HG03378 (cell line): ENCODE measurements at regions not wholly inside any gene's neighbourhood (a gene's known extent, or its start where the extent isn't known, plus 50 kb on each side); places are given as distances from the start of the nearest gene placed in this dataset.
"Not testable (repeated sequence)": the region's sequence is repeated elsewhere in the genome, so short reads cannot be mapped to it uniquely, and the experiment has no call there.

Experiments
- ATAC-seq: cut with Tn5 transposase; IDR thresholded peaks from one replicate; pipeline ENCODE4 v1.9.1; 2021; ENCODE audit warnings: mild to moderate bottlenecking, moderate library complexity; ENCODE audit not compliant: unreplicated experiment

GRCh38 chr11:82076126-82076525 lies 657.5 kb downstream of the FAM181B start:
- ATAC-seq = no peak

DNA sequence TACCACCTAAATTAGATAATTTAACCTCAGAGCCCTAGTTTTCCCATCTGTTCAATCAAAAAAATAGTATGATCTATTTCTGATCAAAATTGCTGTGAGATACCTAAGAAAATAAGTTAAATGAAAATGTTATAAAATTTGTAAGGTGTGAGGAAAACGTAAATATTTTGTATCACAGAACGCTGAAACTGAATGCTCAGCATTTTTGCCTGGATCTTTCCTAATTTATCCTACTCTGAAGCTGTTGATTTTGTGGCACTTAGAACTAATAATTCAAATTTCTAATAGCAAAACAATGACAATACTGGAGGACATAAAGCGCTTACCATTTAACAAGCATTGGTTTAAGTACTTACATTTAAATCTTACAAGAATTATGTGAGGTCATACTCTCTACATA lies 674.2 kb downstream of the FAM181B start:
- no peak for ATAC-seq

- no peak for ATAC-seq
Observed at GRCh38 chr11:82056450-82056849, 677.2 kb downstream of the FAM181B start.

DNA sequence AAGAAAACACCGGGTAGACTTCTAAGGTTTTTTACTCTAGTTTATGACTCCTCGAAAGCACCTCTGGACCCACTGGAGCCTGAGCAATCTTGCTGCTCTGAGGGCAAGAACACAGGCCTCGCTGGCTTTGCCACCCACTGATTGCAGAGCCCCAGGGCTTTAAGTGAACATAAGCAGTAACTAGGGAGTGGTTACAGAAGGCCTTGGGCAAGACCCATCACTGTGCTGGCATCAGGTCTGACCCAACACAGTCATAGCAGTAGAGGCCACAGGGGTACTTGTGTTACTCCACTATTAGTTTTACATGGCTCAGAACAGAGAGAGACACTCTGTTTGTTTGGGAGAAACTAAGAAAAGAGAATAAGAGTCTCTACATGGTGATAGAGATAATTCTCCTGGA lies 684.5 kb downstream of the FAM181B start:
- no peak for ATAC-seq

DNA sequence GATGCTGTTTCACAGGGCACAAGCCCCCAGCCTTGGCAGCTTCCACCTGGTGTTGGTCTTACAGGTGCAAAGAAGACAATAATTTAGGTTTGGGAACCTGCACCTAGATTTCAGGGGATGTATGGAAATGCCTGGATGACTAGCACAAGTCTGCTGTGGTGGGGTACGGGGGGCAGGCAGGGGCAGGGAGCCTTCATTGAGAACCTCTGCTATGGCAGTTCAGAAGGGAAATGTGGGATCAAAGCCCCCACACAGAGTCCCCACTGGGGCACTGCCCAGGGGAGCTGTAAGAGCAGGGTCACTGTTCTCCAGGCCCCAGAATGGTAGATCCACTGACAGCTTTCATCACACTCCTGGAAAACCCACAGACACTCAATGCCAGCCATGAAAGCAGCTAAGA lies 686.5 kb downstream of the FAM181B start:
- ATAC-seq = no peak

DNA sequence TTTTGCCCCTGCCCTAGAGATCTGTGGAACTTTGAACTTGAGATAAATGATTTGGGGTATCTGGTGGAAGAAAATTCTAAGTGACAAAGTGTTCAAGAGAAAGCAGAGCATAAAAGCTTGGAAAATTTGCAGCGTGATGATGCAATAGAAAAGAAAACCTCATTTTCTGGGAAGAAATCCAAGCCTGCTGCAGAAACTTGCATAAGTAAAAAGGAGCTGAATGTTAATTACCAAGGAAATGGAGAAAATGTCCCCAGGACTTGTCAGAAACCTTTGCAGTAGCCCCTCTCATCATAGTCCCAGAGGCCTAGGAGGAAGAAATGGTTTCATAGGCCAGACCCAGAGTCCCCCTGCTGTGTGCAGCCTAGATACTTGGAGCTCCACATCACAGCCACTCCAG lies 686.9 kb downstream of the FAM181B start:
- ATAC-seq = no peak

DNA sequence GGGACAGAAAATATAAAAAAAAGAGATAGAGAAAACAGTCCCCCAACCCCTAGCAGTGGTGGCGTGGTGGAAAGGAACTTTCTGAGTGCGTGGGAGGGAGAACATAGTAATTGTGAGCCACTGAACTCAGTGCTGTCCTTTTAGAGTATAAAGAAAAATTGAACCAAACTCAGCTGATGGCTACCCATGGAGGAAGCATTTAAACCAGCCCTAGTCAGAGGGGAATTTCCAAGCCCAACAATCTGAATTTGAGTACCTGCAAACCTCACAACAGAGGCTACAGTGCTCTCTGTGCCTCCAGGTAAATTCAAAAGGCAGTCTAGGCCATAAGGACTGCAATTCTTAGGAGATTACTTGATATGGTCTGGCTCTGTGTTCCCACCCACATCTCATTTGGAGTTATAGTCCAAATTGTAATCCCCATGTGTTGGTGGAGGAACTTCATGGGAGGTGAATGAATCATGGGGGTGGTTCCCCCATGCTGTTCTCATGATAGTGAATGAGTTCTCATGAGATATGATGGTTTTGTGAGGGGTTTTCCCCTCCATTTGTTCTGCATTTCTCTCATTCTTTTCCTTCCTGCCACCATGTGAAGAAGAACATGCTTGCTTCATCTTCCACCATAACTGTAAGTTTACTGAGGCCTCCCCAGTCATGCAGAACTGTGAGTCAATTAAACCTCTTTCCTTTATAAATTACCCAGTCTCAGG lies 687.8 kb downstream of the FAM181B start:
- no peak for ATAC-seq

DNA sequence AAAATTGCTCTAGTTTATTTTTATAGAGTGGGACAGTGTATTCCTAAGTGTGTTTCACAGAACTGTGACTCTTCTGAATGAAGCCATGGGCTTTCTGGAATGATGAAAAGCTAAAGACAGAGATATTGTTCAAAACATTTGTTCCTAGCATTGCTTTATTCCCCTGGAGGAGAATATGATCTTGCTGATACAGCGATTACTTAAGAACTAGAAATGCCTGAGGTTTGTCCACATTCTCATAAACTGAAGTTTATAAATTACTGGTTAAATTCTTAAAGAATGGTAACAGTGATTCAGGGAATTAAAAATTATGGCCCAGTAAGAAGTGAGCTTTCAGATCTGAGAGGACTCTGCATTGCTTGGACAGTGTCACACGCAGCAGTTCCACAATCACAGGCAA lies 690.3 kb downstream of the FAM181B start:
- ATAC-seq = no peak

DNA sequence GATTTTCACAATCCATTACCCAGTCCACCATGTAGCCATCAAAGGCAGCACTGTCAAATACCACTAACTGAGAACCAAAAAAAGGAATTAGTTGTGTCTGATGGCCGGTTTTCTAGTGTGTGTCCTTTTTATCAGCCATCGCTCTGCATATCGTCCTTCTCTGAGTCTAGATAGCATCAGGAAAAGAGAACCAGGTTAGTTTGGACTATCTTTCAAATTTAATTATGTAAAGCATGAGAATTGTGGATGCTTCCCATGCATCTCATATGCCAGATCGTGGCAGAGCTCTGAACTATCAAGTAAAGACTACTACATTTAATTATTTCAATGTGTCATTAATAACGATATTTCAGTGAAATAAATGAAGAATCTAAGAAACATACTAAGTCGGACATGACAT lies 691.9 kb downstream of the FAM181B start:
- ATAC-seq = no peak

DNA sequence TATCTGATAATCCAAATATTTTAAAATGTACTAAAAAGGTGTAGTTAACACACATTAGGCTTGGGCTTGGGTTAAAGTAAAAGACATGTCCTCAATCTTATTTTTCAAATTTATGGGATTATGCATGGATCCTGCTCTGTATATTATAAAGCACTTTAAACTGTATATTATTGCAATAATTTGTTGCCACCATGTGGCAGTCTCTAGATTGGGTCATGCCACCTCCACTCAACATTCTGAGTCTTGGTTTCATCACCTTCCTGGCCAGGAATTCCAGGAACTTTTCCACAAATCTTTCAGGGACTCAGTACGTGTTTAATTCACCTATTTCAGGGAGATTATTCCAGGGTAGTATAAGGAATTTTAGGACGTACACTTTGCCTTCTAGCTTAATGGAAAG lies 695.5 kb downstream of the FAM181B start:
- ATAC-seq = no peak

GRCh38 chr11:82034527-82034926 lies 699.1 kb downstream of the FAM181B start:
- ATAC-seq = no peak

- not testable (repeated sequence) for ATAC-seq
Observed at GRCh38 chr11:82027335-82027734, 706.3 kb downstream of the FAM181B start.

DNA sequence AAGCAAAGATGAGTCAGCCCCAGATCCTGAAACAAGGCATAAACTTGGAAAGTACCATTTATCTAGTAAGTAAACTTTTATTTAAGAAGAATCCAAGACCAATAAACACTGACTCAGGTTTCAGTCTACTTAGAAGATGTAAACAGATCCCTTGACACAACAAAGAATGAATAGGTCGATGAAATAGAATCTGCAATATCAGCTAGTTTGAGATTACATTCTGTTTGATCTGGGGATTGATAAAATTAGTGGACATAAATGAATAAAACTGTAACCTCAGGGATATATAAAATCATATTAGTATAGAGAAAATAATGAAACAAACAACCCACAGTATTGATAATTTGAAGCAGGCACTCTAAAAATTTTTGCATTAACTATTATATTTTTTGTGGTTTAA lies 708.9 kb downstream of the FAM181B start:
- no peak for ATAC-seq

- no peak for ATAC-seq
Observed at GRCh38 chr11:82012276-82012675, 721.4 kb downstream of the FAM181B start.

GRCh38 chr11:82009133-82009532 lies 724.5 kb downstream of the FAM181B start:
- ATAC-seq = no peak

- ATAC-seq = no peak
Observed at GRCh38 chr11:82007521-82007920, 726.1 kb downstream of the FAM181B start.

DNA sequence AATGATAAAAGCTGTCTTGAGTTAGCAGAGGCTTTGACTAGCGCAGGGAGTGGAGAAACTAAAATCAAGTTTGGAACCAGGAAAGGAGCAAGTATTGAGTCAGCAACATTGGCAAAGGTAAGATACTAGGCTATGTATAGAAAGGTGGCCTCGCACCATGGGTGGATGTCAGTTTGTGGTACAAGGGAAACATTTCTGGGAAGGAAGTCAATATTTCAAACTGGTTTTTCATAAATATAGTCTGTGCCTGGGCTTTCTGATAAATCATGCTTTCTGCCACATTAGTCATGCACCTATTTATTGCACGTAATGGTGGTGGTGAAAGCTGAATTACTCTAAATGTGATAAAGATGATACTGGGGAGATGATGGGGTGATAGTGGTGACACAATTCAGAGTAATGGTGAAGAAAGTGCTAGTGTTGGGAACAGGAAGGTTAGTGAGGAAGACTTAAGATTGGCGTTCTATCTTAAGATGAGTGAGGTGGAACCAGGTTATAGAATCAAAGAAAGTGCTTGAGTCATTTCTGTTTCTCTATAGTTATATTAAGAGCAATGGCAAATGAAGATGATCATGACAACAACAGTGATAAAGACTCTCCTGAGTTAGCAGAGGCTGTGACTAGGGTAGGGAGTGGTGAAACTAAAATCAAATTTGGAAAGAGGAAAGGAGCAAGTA lies 729.0 kb downstream of the FAM181B start:
- no peak for ATAC-seq

DNA sequence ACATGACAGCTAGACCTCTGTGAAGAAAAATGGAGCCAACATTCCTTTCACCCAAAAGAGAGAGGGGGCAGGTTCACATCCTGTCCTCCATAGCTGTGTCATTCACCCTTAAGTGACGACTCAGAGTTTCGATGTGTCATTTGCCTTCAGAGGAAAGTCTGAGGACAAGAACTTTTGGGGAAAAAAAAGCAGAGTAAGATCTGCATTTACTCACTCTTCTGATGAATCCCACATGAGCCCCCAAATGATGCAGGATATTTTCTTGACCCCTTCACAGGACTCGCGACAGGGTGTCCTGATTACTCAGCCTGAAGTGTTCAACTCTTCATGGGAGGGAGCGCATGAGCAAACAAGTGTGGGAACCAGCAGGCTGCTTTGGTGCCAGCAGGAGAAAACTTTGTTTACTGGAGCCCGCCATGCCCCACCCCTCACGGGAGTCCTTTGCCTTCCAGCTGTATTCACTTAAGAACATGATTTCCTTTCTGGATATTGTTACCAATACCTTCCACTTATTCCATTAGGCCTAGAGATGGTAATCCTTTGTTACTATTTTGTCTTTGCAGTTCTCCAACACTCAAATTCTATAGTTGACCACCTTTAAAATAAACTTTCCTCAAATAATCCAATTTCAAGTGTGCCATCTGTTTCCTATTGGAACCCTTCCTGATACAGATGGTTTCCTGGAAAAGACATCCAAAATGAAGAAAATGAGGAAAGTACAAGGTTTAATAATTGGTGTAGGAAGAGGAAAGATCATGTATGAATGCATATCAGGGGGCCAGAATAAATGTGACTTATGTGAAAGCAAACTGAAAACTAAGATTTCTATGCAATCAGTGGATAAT lies 729.8 kb downstream of the FAM181B start:
- no peak for ATAC-seq

DNA sequence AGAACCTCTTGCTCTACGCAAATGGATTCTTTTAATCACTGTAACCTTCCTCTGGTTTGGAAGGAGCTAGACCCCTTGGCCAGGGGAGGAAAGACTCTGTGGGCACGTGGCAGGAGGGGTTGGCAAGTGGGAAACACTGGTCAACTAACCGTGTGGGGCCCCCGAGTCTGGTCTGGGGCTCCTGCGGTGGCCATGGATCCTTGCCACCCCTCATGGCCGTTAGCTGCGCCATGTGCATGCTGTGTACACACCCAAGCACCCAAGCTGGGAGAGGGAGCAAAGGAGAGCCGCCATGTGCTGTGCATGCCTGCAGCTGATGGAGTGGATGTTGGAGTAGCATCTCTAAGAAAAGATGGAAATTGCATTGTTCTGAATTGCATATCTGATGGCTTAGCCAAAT lies 730.6 kb downstream of the FAM181B start:
- ATAC-seq = no peak

- ATAC-seq = no peak
Observed at GRCh38 chr11:81995889-81996288, 737.8 kb downstream of the FAM181B start.

GRCh38 chr11:81993755-81994154 lies 739.9 kb downstream of the FAM181B start:
- ATAC-seq = no peak
